CD4-positive, alpha-beta memory T cell (primary cell): ENCODE measurements at regions not wholly inside any gene's neighbourhood (a gene's known extent, or its start where the extent isn't known, plus 50 kb on each side); places are given as distances from the start of the nearest gene placed in this dataset.

Source experiments
- CTCF ChIA-PET: fragments of 350-600 bp; sonication (Branson Sonifier 250); formaldehyde crosslinking; loops from one replicate; lab custom pipeline; 2021; ENCODE audit warnings: inconsistent platforms; ENCODE audit not compliant: partially characterized antibody; lab: Charles Lee
- POLR2A ChIA-PET: fragments of 350-600 bp; sonication (Branson Sonifier 250); formaldehyde crosslinking; loops from one replicate; lab custom pipeline; 2021; ENCODE audit not compliant: partially characterized antibody; lab: Charles Lee
- DNase-seq, 5 donors: peaks; one replicate each; pipeline versions ENCODE4 v3.0.0 to v3.0.0-alpha.2; 2020 to 2022; ENCODE audit warnings: mixed read lengths in 1 of 5
- H3K27ac ChIP-seq: one replicate; pipeline ENCODE4 v1.7.0; 2013; ENCODE audit warnings: low read depth, low read length
- H3K27me3 ChIP-seq: 2 replicates; pipeline ENCODE4 v1.7.0; 2013; ENCODE audit warnings: mild to moderate bottlenecking, low read length, moderate library complexity; ENCODE audit not compliant: insufficient read depth
- H3K36me3 ChIP-seq: 2 replicates; pipeline ENCODE4 v1.7.0; 2013; ENCODE audit warnings: mild to moderate bottlenecking, low read length, moderate library complexity; ENCODE audit not compliant: insufficient read depth
- H3K4me1 ChIP-seq: 2 replicates; pipeline ENCODE4 v1.7.0; 2013; ENCODE audit warnings: mild to moderate bottlenecking, low read length, moderate library complexity; ENCODE audit not compliant: insufficient read depth
- H3K4me3 ChIP-seq, 2 donors: one replicate each; pipeline ENCODE4 v1.7.0; 2013; ENCODE audit warnings: low read length in 2 of 2, mild to moderate bottlenecking in 1 of 2
- H3K9me3 ChIP-seq, 2 donors: one replicate each; pipeline ENCODE4 v1.7.0; 2013; ENCODE audit warnings: low read length in 2 of 2, control low read depth in 1 of 2; ENCODE audit not compliant: control insufficient read depth in 1 of 2
- H3K27ac Mint-ChIP-seq, 7 donors: one replicate each; pipeline ENCODE4 v1.8.0; 2020 to 2021; ENCODE audit warnings: mixed read lengths in 7 of 7, mild to moderate bottlenecking in 6 of 7, inconsistent platforms in 3 of 7, moderate library complexity in 3 of 7
- H3K27me3 Mint-ChIP-seq, 2 donors: one replicate each; pipeline ENCODE4 v1.8.0; 2020 to 2021; ENCODE audit warnings: mixed read lengths in 2 of 2
- H3K36me3 Mint-ChIP-seq, 2 donors: one replicate each; pipeline ENCODE4 v1.8.0; 2020 to 2021; ENCODE audit warnings: mixed read lengths in 2 of 2, inconsistent platforms in 1 of 2, mild to moderate bottlenecking in 1 of 2
- H3K4me1 Mint-ChIP-seq, 4 donors: one replicate each; pipeline ENCODE4 v1.8.0; 2020 to 2021; ENCODE audit warnings: mixed read lengths in 4 of 4, mild to moderate bottlenecking in 1 of 4
- H3K4me3 Mint-ChIP-seq, 8 donors: one replicate each; pipeline ENCODE4 v1.8.0; 2020 to 2021; ENCODE audit warnings: mixed read lengths in 8 of 8, mild to moderate bottlenecking in 7 of 8, moderate library complexity in 6 of 8, inconsistent platforms in 3 of 8
- H3K9me3 Mint-ChIP-seq, 8 donors: one replicate each; pipeline ENCODE4 v1.8.0; 2020 to 2021; ENCODE audit warnings: mixed read lengths in 8 of 8, mild to moderate bottlenecking in 5 of 8, inconsistent platforms in 3 of 8, moderate library complexity in 1 of 8
- intact Hi-C: fragments of 100-400 bp; cut with micrococcal nuclease; formaldehyde crosslinking; loops from one replicate; pipeline ENCODE4 v1.15.1; 2023

DNA sequence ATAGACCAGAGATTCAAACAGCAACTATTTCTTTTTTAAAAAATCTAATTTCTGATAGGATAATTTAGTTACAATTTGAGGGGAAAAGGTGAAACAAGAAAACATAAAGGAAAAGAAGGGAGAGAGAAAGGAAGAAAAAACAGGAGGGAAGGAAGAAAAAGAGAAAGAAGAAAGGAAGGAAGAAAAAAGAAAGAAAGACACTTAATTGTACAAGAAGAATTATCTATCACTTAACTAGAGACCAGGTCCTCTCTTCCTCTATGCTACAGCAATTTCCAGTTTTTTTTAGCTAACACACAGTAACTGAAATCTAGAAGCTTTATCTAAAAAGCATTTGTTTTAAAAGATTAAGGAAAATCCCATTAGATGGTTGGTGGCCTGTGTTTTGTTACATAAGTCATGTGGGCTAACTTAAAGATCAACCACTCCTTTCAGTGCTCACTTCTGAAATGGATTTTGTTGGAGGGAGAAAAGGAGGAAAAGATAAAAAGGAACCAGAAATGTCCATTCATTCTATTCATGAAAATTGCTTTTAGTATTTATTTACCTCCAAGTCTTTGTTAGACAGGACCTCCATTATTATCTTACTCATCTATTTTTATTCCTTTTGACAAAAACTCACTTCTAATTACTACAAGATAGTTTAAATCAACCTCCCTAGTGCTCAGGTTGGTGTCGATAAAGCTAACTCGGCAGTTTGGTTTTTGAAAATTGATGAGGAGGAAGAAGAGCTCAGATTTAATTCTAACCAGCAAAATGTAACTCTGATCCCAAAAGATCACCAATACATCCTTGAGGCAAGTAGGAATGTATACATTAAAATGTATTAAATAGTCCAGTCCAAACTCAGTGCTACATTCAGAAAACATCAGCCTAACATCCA, 251.5 kb upstream of the FN1 start:
- peaks cover under 1% of the 10 kb centered on the region for H3K4me1 ChIP-seq
- DNase-seq: no peak
- intact Hi-C loops: no loop called here
- no peak overlapping the region for H3K27ac ChIP-seq
- Mint-ChIP-seq H3K9me3 (peaks cover 0 to 4% (median 0%) of the 10 kb centered on the region in 8 donors), H3K27me3 (peaks cover 0 to 8% of the 10 kb centered on the region in 2 donors), H3K4me3 (no peak overlapping the region), H3K36me3 (no peaks in the 10 kb centered on the region), H3K27ac (no peak overlapping the region), H3K4me1 (peaks cover 0 to 3% (median 2%) of the 10 kb centered on the region in 4 donors)
- POLR2A ChIA-PET: no interaction called here
- no peaks in the 10 kb centered on the region for H3K36me3 ChIP-seq
- no peaks in the 10 kb centered on the region for H3K27me3 ChIP-seq
- no peak overlapping the region for H3K4me3 ChIP-seq
- H3K9me3 ChIP-seq: peaks cover 0 to 4% of the 10 kb centered on the region in 2 donors
- CTCF ChIA-PET: no interaction called here

DNA sequence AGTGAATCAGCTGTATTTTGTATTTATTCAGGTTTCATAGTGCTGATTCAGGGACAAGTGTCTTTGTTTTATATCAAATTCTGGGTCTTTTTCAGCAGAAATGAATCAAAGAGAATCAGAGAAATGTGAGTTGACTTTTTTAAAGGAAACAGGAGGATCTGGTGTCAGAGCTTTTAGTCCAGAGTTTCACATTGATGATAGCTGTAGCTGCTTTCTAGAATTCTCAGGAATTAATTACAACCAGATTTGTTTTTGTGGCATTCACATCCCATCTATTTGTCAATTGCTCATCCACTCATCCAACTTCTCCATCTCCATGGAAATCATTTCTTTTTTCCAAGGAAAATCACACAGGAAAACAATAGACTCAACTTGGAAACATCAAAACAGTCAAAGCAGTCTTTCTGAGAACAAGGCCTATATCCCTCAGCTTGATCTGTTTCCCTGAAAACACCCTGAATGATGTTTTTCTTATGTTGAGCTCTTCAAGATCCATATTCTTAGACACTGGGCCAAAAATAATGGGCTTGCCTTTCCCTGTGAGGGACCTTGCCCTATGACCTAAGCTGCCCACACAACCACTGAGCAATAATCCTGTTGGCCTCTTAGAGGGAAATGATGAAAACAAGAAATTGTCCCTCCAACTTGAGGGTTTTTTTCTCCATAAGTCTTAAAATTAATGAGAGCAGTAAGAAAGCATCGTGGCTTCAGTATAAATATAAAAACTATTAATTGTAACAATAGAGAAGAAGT, 249.5 kb upstream of the FN1 start:
- H3K27ac Mint-ChIP-seq: peak overlapping the region in 1 of 7 donors; percentile 54
- Histone ChIP-seq H3K36me3 (no peaks in the 10 kb centered on the region), H3K27me3 (no peaks in the 10 kb centered on the region), H3K4me1 (peaks cover 19% of the 10 kb centered on the region), H3K9me3 (peaks cover 0 to 4% of the 10 kb centered on the region in 2 donors), H3K27ac (no peak overlapping the region), H3K4me3 (no peak overlapping the region)
- H3K4me3 Mint-ChIP-seq: no peak overlapping the region
- H3K27me3 Mint-ChIP-seq: peaks cover 0 to 2% of the 10 kb centered on the region in 2 donors
- H3K9me3 Mint-ChIP-seq: peaks cover 0 to 4% (median 0%) of the 10 kb centered on the region in 8 donors
- peaks cover 12 to 23% (median 18%) of the 10 kb centered on the region in 4 donors for H3K4me1 Mint-ChIP-seq
- DNase-seq: no peak
- no peaks in the 10 kb centered on the region for H3K36me3 Mint-ChIP-seq
- intact Hi-C loops: no loop called here
- CTCF ChIA-PET: no interaction called here
- POLR2A ChIA-PET: no interaction called here

DNA sequence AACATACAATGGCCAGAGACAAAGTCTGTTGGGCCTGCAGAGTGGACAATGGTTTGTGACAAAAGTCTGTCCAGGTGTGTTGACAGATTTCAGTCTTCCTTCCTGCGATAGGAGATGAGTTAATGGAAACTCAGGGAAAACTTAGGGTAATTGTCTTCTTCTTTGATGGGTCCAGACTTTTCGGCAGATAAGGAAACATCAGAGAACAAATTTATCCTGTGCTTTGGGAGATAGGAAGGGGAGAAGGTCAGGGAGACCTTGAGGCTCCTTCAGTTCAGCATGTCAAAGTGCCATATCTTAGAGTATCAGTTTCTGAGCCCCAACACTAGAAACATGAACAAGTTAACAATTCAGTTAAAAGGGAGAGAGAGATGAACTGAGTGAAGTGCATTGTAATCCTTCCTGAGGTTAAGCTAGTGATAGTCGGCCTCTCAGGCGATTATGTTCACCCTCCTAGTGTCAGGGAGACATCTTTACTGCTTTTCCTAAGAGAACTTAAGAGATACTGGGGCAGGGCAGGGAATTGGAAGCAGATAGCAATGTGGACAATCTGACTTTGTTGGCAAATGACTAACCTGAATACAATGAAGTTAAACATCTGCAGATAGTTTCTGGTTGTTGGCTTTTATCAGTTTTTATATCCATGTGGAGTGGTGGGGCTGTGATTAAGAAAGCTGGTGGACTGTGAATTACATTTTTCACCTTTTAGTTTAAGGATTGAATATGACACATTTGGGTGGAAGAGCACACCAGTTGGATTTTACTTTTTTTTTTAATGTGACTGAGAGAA, 248.8 kb upstream of the FN1 start:
- peaks cover 0 to 4% of the 10 kb centered on the region in 2 donors for H3K9me3 ChIP-seq
- H3K4me3 Mint-ChIP-seq: no peak overlapping the region
- no peaks in the 10 kb centered on the region for H3K36me3 ChIP-seq
- H3K4me1 ChIP-seq: peaks cover 23% of the 10 kb centered on the region
- peaks cover 0 to 4% (median 0%) of the 10 kb centered on the region in 8 donors for H3K9me3 Mint-ChIP-seq
- H3K4me1 Mint-ChIP-seq: peaks cover 12 to 26% (median 18%) of the 10 kb centered on the region in 4 donors
- H3K4me3 ChIP-seq: no peak overlapping the region
- H3K27me3 ChIP-seq: no peaks in the 10 kb centered on the region
- no peak for DNase-seq
- intact Hi-C loops: no loop called here
- ChIA-PET CTCF (no interaction called here), POLR2A (no interaction called here)
- H3K27me3 Mint-ChIP-seq: peaks cover 0 to 2% of the 10 kb centered on the region in 2 donors
- no peak overlapping the region for H3K27ac ChIP-seq
- H3K27ac Mint-ChIP-seq: peak overlapping the region in 1 of 7 donors; percentile 48
- H3K36me3 Mint-ChIP-seq: no peaks in the 10 kb centered on the region

DNA sequence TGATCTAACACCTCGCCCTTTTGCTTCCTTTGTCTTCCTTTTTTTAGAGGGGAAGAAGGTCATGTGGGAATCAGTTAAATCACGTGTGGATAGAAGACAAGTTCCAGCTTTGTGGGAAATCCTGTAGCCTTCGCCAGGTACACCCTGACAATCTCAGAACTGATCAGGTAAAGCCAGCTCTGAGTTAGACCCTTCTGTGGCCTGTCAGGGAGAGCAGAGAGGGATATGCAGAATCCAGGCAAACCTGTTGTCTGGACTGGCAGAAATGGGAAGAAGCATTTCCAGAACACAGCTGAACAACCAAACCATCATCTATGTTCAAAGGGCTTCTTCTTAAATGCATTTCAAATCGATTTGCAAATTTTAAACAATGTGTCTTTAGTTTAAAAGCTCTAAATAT, 247.4 kb upstream of the FN1 start:
- Histone ChIP-seq H3K4me3 (no peak overlapping the region), H3K36me3 (no peaks in the 10 kb centered on the region), H3K9me3 (peaks cover 0 to 4% of the 10 kb centered on the region in 2 donors), H3K4me1 (peaks cover 23% of the 10 kb centered on the region), H3K27me3 (no peaks in the 10 kb centered on the region), H3K27ac (no peak overlapping the region)
- peaks cover 12 to 26% (median 18%) of the 10 kb centered on the region in 4 donors for H3K4me1 Mint-ChIP-seq
- H3K9me3 Mint-ChIP-seq: peaks cover 0 to 4% (median 0%) of the 10 kb centered on the region in 8 donors
- no peak overlapping the region for H3K4me3 Mint-ChIP-seq
- intact Hi-C loops: no loop called here
- DNase-seq: no peak
- ChIA-PET CTCF (no interaction called here), POLR2A (no interaction called here)
- peaks cover 0 to 2% of the 10 kb centered on the region in 2 donors for H3K27me3 Mint-ChIP-seq
- H3K27ac Mint-ChIP-seq: no peak overlapping the region
- H3K36me3 Mint-ChIP-seq: no peaks in the 10 kb centered on the region

DNA sequence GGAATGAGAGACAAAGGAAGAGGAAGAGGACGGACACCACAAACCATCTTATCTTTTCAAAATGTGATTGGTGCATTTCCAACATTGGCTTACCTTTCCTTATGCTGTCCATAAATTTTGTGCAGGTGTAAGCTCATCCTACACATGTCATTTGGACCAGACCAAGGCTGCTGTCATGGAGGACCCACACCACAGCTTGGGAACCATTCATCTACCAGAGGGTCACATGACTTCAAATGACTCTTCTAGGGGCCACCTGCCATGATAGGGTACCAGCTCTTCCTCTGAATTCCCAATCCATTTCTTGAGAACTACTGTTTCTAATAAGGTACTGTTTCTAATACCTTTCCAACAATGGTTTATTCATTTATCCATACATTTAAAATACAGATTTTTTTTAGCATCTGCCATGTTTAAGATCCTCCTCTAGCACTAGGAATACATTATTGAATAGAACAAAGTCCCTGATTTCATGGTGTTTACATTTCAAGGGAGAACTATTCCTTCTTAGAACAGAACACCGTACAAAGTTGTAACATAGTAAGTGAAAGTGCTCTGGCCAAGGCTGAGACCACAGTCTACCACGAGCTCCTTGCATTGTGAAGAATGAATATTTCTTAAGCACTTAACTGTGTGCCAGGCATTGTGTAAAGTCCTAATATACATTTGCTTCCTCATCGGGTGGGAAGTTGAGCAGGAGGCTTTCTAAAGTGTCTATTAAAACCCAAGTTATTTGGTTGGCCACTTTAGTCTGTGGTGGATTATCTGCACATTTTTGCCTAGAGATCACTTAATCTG, 246.1 kb upstream of the FN1 start:
- DNase-seq: no peak
- CTCF ChIA-PET: no interaction called here
- Histone ChIP-seq H3K4me3 (no peak overlapping the region), H3K27me3 (no peaks in the 10 kb centered on the region), H3K27ac (no peak overlapping the region), H3K4me1 (peaks cover 23% of the 10 kb centered on the region), H3K9me3 (peaks cover 0 to 4% of the 10 kb centered on the region in 2 donors), H3K36me3 (no peaks in the 10 kb centered on the region)
- Mint-ChIP-seq H3K4me1 (peaks cover 12 to 36% (median 18%) of the 10 kb centered on the region in 4 donors), H3K27ac (peak overlapping the region in 5 of 7 donors; percentile 38 to 84 (median 60)), H3K36me3 (no peaks in the 10 kb centered on the region), H3K4me3 (peak overlapping the region in 5 of 8 donors; percentile 4 to 69 (median 53)), H3K9me3 (peaks cover 0 to 4% (median 0%) of the 10 kb centered on the region in 8 donors), H3K27me3 (peaks cover 0 to 2% of the 10 kb centered on the region in 2 donors)
- intact Hi-C loops: no loop called here
- POLR2A ChIA-PET: no interaction called here

DNA sequence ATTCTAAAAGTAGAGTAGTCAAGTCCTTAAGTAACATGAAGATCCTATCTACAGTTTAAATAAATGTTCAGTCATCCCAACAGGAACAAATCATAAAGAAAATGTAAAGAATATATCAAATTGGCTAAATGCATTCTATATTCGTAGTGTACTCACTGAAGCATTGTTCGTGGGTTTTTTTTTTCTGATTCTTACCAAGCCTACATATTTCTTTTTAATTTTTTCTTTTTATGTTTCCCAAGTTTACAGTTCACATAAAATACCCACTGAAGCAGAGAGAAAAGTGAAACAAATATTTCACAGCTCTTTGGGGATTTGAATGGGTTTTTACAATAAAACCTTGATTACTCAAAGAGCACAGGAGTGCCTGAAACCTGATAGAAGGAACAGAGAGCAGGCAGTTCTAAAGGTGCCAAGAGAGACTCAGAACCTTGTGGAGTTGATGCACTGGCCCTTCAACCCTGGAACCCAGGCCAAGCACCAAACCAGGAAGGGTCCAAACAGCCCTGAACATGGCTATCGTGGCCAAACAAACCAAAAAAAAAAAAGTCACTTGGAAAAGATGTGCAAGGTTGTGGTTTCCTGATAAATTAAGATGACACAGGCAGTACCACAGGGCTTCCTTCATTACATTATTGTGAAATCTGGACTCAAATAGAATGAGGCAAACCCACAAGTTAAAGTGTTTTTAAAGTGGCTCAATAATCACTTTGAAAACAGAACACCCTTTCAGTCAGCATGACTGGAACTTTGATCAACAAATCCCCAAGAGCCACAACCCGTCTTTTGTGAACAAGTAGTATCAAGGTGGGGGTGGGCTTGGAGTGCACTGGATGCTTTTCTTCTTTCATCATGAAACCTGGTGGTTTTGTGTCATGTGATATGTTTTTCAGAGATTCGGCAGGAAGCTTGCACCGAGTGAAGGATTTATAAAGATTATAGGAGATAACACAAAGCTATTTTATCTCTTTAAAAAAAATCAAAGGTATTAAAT, 245.0 kb upstream of the FN1 start:
- Histone ChIP-seq H3K4me3 (no peak overlapping the region), H3K4me1 (peaks cover 23% of the 10 kb centered on the region), H3K9me3 (peaks cover 0 to 4% of the 10 kb centered on the region in 2 donors), H3K36me3 (no peaks in the 10 kb centered on the region), H3K27ac (no peak overlapping the region), H3K27me3 (no peaks in the 10 kb centered on the region)
- Mint-ChIP-seq H3K9me3 (peaks cover 0 to 4% (median 0%) of the 10 kb centered on the region in 8 donors), H3K4me1 (peaks cover 12 to 37% (median 18%) of the 10 kb centered on the region in 4 donors), H3K36me3 (no peaks in the 10 kb centered on the region), H3K27me3 (peaks cover 0 to 2% of the 10 kb centered on the region in 2 donors), H3K4me3 (peak overlapping the region in 6 of 8 donors; percentile 41 to 69 (median 60)), H3K27ac (peak overlapping the region; percentile 0 to 84 (median 69))
- DNase-seq: peak; percentile 52 to 73 (median 64)
- CTCF ChIA-PET: no interaction called here
- intact Hi-C loops: no loop called here
- POLR2A ChIA-PET: no interaction called here
